ENCODE measurements at regions not wholly inside any gene's neighbourhood (a gene's known extent, or its start where the extent isn't known, plus 50 kb on each side); places are given as distances from the start of the nearest gene placed in this dataset.

DNA sequence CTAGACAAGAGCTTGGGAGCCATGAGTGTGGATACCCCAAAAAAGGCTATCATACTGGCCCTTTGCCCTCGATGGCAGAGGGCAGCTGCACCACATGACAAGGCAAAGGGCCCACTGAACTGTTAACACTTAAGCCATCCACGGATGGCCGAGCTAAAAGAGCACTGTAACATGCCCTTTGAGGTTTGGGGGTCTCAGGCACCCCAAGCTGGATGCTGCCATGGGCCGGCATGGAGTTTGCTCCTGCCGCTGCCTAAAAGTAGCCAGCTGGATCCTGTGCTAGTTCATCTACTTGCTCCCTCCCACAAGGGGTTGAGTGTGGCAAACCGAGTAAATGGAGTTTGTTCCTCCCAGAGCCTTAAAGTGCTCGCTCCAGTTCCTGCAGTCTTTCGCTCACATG is 383.2 kb upstream of the LRRC4C start (continued):
- TF ChIP-seq, protein P1, sequence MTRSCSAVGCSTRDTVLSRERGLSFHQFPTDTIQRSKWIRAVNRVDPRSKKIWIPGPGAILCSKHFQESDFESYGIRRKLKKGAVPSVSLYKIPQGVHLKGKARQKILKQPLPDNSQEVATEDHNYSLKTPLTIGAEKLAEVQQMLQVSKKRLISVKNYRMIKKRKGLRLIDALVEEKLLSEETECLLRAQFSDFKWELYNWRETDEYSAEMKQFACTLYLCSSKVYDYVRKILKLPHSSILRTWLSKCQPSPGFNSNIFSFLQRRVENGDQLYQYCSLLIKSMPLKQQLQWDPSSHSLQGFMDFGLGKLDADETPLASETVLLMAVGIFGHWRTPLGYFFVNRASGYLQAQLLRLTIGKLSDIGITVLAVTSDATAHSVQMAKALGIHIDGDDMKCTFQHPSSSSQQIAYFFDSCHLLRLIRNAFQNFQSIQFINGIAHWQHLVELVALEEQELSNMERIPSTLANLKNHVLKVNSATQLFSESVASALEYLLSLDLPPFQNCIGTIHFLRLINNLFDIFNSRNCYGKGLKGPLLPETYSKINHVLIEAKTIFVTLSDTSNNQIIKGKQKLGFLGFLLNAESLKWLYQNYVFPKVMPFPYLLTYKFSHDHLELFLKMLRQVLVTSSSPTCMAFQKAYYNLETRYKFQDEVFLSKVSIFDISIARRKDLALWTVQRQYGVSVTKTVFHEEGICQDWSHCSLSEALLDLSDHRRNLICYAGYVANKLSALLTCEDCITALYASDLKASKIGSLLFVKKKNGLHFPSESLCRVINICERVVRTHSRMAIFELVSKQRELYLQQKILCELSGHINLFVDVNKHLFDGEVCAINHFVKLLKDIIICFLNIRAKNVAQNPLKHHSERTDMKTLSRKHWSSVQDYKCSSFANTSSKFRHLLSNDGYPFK (CRISPR knock-in tag; IDR thresholded peaks at IDR 0.05; ENCODE audit: borderline replicate concordance): no peak
- TF ChIP-seq ZMAT3 (CRISPR knock-in tag; conservative IDR thresholded peaks at IDR 0.05): no peak
- no peak for TF ChIP-seq ZFYVE20 (CRISPR knock-in tag; IDR thresholded peaks at IDR 0.05; ENCODE audit: borderline replicate concordance, low read depth)
- TF ChIP-seq TRIM24 (CRISPR knock-in tag; IDR thresholded peaks at IDR 0.05): no peak

DNA sequence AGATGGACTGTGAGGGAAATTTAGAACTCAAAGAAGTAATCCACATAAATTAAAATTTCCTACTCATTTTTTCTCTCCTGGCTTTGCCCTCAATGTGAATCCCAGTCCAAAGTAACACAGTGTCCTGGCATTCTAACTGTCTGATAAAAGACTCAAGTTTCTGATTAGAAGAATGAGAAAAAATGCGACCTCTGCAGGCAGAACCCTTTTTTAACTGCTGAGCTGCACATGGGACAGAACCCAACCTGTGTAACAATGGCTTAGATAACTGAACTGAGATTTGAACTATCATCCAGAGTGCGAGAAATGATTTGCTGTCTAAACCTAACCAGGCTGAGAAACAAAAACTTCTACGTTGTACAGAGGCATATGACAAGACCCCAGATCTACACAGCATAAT is 385.6 kb upstream of the LRRC4C start:
- Histone ChIP-seq H3K36me3 (replicated peaks in 1 of 2; ENCODE audit: control insufficient read depth in 1 of 2, insufficient read depth in 2 of 2, low read length in 2 of 2) (no peaks in the 10 kb centered on the region), H3K79me2 (ENCODE audit: insufficient read depth, low read length) (no peaks in the 10 kb centered on the region), H3K27me3 (ENCODE audit: control insufficient read depth in 1 of 2, insufficient read depth in 2 of 2, low read length in 2 of 2) (no peaks in the 10 kb centered on the region), H4K20me1 (ENCODE audit: insufficient read depth, low read length) (no peaks in the 10 kb centered on the region), H3K9ac (ENCODE audit: insufficient read depth, low read depth, low read length) (no peak overlapping the region), H3K4me3 (replicated peaks in 1 of 3; ENCODE audit: insufficient read depth in 1 of 3, low read depth in 2 of 3, low read length in 3 of 3) (no peak overlapping the region), H3K9me3 (ENCODE audit: low read length) (peaks cover 66% of the 10 kb centered on the region), H3K4me2 (ENCODE audit: low read depth, low read length) (no peak overlapping the region), H2AFZ (ENCODE audit: low read length) (no peak overlapping the region), H3K4me1 (ENCODE audit: insufficient read depth, low read length) (no peaks in the 10 kb centered on the region), H3K27ac (ENCODE audit: extremely low read length, insufficient read depth, low read length) (no peak overlapping the region)
- in situ Hi-C loops (cut with HindIII; ENCODE audit: extremely low pct_ligation_motif_present, low pct_unique_long_range_greater_than_20kb): no loop called here
- DNase-seq (ENCODE audit: low spot score) (no peak), FAIRE-seq (no peak), ATAC-seq (no peak)
- POLR2A ChIA-PET: no interaction called here
- intact Hi-C loops (cut with micrococcal nuclease; ENCODE audit: unreplicated experiment): no loop called here
- WGBS (ENCODE audit: low lambda C conversion rate): 20% methylated on average over 3 of the region's 3 CpGs
- no peak for TF ChIP-seq ZNF746 (CRISPR knock-in tag; IDR thresholded peaks at IDR 0.05)
- BruUV-seq (replicated peaks): no TSS peak
- CTCF ChIA-PET (ENCODE audit: low intra/inter-chr PET ratio, low total read pairs): no interaction called here
